K562 (cell line): ENCODE measurements at regions not wholly inside any gene's neighbourhood (a gene's known extent, or its start where the extent isn't known, plus 50 kb on each side); places are given as distances from the start of the nearest gene placed in this dataset.

Experiments
- ATAC-seq: fragments of 200-7000 bp; cut with Tn5 transposase; 3 replicates; pipeline ENCODE4 v1.9.1; 2020; ENCODE audit warnings: moderate library complexity
- BruUV-seq: library from RNA; stranded (reverse); fragments of 400-500 nt; replicated peaks from 2 replicates; lab custom pipeline; 2021; lab: Mats Ljungman, UMichigan
- CTCF ChIA-PET: fragments of 300-600 bp; formaldehyde crosslinking; extraction: SDS; loops from one replicate; lab custom pipeline; 2021; ENCODE audit warnings: low intra/inter-chr PET ratio; lab: Yijun Ruan, JAX
- POLR2A ChIA-PET: fragments of 300-600, 350-650 bp; sonication (Branson Sonifier 250); formaldehyde crosslinking; extraction: SDS; loops from one replicate; lab custom pipeline; 2021; ENCODE audit warnings: antibody characterized with exemption, inconsistent platforms; lab: Yijun Ruan, JAX
- DNase-seq, 4 experiments: peaks; one replicate each; pipeline versions ENCODE4 v3.0.0 to v3.0.0-alpha.2; 2011 to 2018; ENCODE audit warnings: low spot score in 3 of 4, mixed read lengths in 3 of 4; ENCODE audit errors: extremely low read depth in 1 of 4
- FAIRE-seq: peaks from 2 replicates; lab custom pipeline; 2011; peaks lifted over from hg19 to GRCh38; lab: Jason Lieb, UNC
- H2AFZ ChIP-seq: 2 replicates; pipeline ENCODE4 v1.6.0; 2011; ENCODE audit warnings: low read depth, low read length, control low read depth, inconsistent platforms
- H3K27ac ChIP-seq: fragments of 200-600 bp; 3 replicates; pipeline ENCODE4 v1.8.0; 2011; ENCODE audit warnings: low read depth, mild to moderate bottlenecking, control low read depth, inconsistent platforms, low read length, moderate library complexity, mixed read lengths; ENCODE audit errors: extremely low read depth
- H3K27me3 ChIP-seq, 2 experiments: fragments of 300-600 bp in 1 of 2; 2 replicates in 1 of 2; 3 replicates in 1 of 2; pipeline versions ENCODE4 v1.6.0 to v1.8.0; 2011; ENCODE audit warnings: inconsistent platforms in 2 of 2, low read length in 2 of 2, mild to moderate bottlenecking in 1 of 2, mixed read lengths in 1 of 2, moderate library complexity in 1 of 2; ENCODE audit not compliant: control insufficient read depth in 2 of 2, insufficient read depth in 2 of 2
- H3K36me3 ChIP-seq: fragments of 300-600 bp; 3 replicates; pipeline ENCODE4 v1.8.0; 2011; ENCODE audit warnings: mild to moderate bottlenecking, low read length, inconsistent platforms; ENCODE audit not compliant: control insufficient read depth, insufficient read depth
- H3K4me1 ChIP-seq, 2 experiments: fragments of 200-600 bp in 1 of 2; replicated peaks in 1 of 2; 2 replicates in 1 of 2; 3 replicates in 1 of 2; pipeline versions ENCODE4 v1.5.1 to v1.8.0; 2011; ENCODE audit warnings: inconsistent platforms in 2 of 2, low read length in 2 of 2, mild to moderate bottlenecking in 1 of 2, mixed read lengths in 1 of 2, moderate library complexity in 1 of 2; ENCODE audit not compliant: control insufficient read depth in 2 of 2, insufficient read depth in 2 of 2
- H3K4me2 ChIP-seq: 2 replicates; pipeline ENCODE4 v1.6.1; 2011; ENCODE audit warnings: low read length, control low read depth, inconsistent platforms, mixed read lengths; ENCODE audit not compliant: insufficient read depth
- H3K4me3 ChIP-seq: fragments of 200-600 bp; sonication (generic), shearing (Covaris generic); 2 replicates; pipeline ENCODE4 v1.5.1; 2016; ENCODE audit warnings: control low read depth, inconsistent platforms
- H3K79me2 ChIP-seq: fragments of 200-600 bp; 3 replicates; pipeline ENCODE4 v1.8.0; 2011; ENCODE audit warnings: low read length, inconsistent platforms; ENCODE audit not compliant: control insufficient read depth, insufficient read depth
- H3K9ac ChIP-seq, 2 experiments: 2 replicates each; pipeline versions ENCODE4 v1.6.0 to v1.6.1; 2011; ENCODE audit warnings: low read depth in 2 of 2, low read length in 2 of 2, control low read depth in 1 of 2, inconsistent platforms in 1 of 2, mild to moderate bottlenecking in 1 of 2, mixed read lengths in 1 of 2; ENCODE audit not compliant: insufficient read depth in 1 of 2
- H3K9me1 ChIP-seq: one replicate; pipeline ENCODE4 v1.6.0; 2011; ENCODE audit warnings: inconsistent platforms, mild to moderate bottlenecking, low read length, moderate library complexity; ENCODE audit not compliant: control insufficient read depth, insufficient read depth
- H3K9me3 ChIP-seq: replicated peaks from 2 replicates; pipeline ENCODE4 v1.5.1; 2011; ENCODE audit warnings: low read depth, low read length, inconsistent platforms; ENCODE audit not compliant: control insufficient read depth, insufficient read depth
- H4K20me1 ChIP-seq: replicated peaks from 2 replicates; pipeline ENCODE4 v1.6.1; 2011; ENCODE audit warnings: low read length, inconsistent platforms, mixed read lengths; ENCODE audit not compliant: control insufficient read depth, insufficient read depth
- BHLHE40 ChIP-seq: IDR thresholded peaks from 2 replicates; pipeline ENCODE4 v1.6.1; 2011; ENCODE audit warnings: low read length, improper control_type of control experiment
- DACH1 ChIP-seq: fragments of 450-650 bp; IDR thresholded peaks from 2 replicates; pipeline ENCODE4 v1.6.1; 2018; ENCODE audit not compliant: partially characterized antibody
- HDAC8 ChIP-seq: fragments of 450-650 bp; IDR thresholded peaks from 2 replicates; pipeline ENCODE4 v1.6.1; 2016; ENCODE audit warnings: mild to moderate bottlenecking, missing genetic modification characterization, moderate library complexity, missing compliant biosample characterization
- KDM5B ChIP-seq: fragments of 200-600 bp; sonication (generic); IDR thresholded peaks from 2 replicates; pipeline ENCODE4 v1.6.1; 2012; ENCODE audit warnings: low read depth, mild to moderate bottlenecking, moderate library complexity, low read length, control low read depth, inconsistent platforms; ENCODE audit not compliant: insufficient replicate concordance
- SRF ChIP-seq, 2 experiments: fragments of 250-450, 450-650 bp in 1 of 2; sonication (Bioruptor Pico) in 1 of 2; sonication (generic) in 1 of 2; formaldehyde crosslinking; IDR thresholded peaks; 2 replicates each; pipeline versions ENCODE4 v1.5.0 to v1.5.1; 2020 to 2022; ENCODE audit warnings: mild to moderate bottlenecking in 1 of 2, missing genetic modification reagents in 1 of 2
- TEAD2 ChIP-seq: fragments of 450-650 bp; IDR thresholded peaks from 2 replicates; pipeline ENCODE4 v1.6.1; 2016; ENCODE audit warnings: missing genetic modification characterization, control low read depth, missing compliant biosample characterization
- ZNF124 ChIP-seq: sonication (generic); formaldehyde crosslinking; IDR thresholded peaks from 2 replicates; pipeline ENCODE4 v1.8.1; 2022; ENCODE audit warnings: missing genetic modification reagents
- ZNF41 ChIP-seq: fragments of 250-450 bp; sonication (Bioruptor Pico); conservative IDR thresholded peaks from 2 replicates; pipeline ENCODE4 v1.4.0; 2020; ENCODE audit warnings: mild to moderate bottlenecking
- WGBS: fragments of 100-300 bp; shearing (Covaris generic); methylation state at CpG from one replicate; pipeline ENCODE4 v1.1.6; 2016; ENCODE audit warnings: low coverage, mixed read lengths; ENCODE audit not compliant: insufficient coverage; ENCODE audit errors: missing lambda C conversion rate; 5-methylcytosine and 5-hydroxymethylcytosine counted together
- in situ Hi-C: fragments of 300-500 bp; cut with MboI; formaldehyde crosslinking; loops from 4 replicates; pipeline ENCODE4 v1.15.0; 2018; ENCODE audit warnings: inconsistent platforms, mixed read lengths
- intact Hi-C: fragments of 100-400 bp; cut with micrococcal nuclease; formaldehyde crosslinking; loops from 2 replicates; pipeline ENCODE4 v1.14.2; 2022

DNA sequence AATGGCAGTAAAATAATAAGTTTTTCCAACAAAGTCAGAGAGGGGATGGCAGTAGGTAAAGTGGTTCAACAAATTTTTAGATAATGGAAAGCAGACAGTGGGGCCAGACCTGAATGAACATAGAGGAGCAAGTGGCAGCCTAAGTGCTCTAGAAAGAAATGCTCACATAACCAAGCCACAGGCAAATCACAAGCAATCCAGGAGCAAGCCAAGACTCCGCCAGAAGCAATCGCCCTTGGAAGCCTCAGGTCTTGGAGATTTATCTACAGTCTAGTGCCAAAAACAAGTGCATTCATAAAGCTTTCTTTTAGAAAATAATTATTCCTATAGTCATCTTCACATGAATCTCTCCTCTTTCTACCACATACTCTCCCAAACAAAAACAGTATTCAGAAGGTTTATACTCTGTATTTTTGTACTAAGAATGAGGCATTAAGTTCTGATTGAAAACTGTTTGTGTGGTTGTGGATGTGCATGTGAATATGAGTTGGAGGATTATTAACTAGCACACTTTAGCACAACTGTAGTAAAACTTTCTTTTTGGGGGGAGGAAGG lies 375.5 kb downstream of the CDH9 start:
- ChIA-PET CTCF (no interaction called here), POLR2A (no interaction called here)
- Histone ChIP-seq H3K27me3 (no peaks in the 10 kb centered on the region), H3K4me3 (no peak overlapping the region), H3K4me2 (no peak overlapping the region), H4K20me1 (no peaks in the 10 kb centered on the region), H2AFZ (no peak overlapping the region), H3K36me3 (no peaks in the 10 kb centered on the region), H3K9me1 (no peaks in the 10 kb centered on the region), H3K9ac (no peak overlapping the region), H3K79me2 (no peaks in the 10 kb centered on the region), H3K9me3 (no peaks in the 10 kb centered on the region), H3K27ac (no peak overlapping the region), H3K4me1 (no peaks in the 10 kb centered on the region)
- intact Hi-C loops, result no loop called here
- TF ChIP-seq KDM5B (no peak), DACH1 (no peak), TEAD2 (tag) (no peak), BHLHE40 (no peak), HDAC8 (tag) (no peak), ZNF41 (no peak), SRF (CRISPR knock-in tag; IDR thresholded peaks at IDR 0.05) (no peak), ZNF124 (CRISPR knock-in tag) (no peak)
- ATAC-seq (no peak), FAIRE-seq (no peak), DNase-seq (no peak)
- in situ Hi-C loops, result no loop called here
- WGBS, result 0% methylated on average over 2 of the region's 2 CpGs
- no TSS peak for BruUV-seq
